H1 (cell line): ENCODE measurements at regions not wholly inside any gene's neighbourhood (a gene's known extent, or its start where the extent isn't known, plus 50 kb on each side); places are given as distances from the start of the nearest gene placed in this dataset.
"Not testable (repeated sequence)": the region's sequence is repeated elsewhere in the genome, so short reads cannot be mapped to it uniquely, and the experiment has no call there.

Source experiments
- CTCF ChIA-PET: fragments of 300-600 bp; sonication (Branson Sonifier 250); formaldehyde crosslinking; loops from one replicate; lab custom pipeline; 2021; ENCODE audit not compliant: partially characterized antibody; lab: Charles Lee
- POLR2A ChIA-PET: fragments of 300-600 bp; sonication (Branson Sonifier 250); formaldehyde crosslinking; loops from one replicate; lab custom pipeline; 2021; ENCODE audit warnings: inconsistent platforms; ENCODE audit not compliant: partially characterized antibody; lab: Charles Lee
- DNase-seq, 2 experiments: peaks; one replicate each; pipeline versions ENCODE4 v3.0.0 to v3.0.0-alpha.2; 2010 to 2022; ENCODE audit warnings: low spot score in 2 of 2, low read depth in 1 of 2, mixed read lengths in 1 of 2
- FAIRE-seq: peaks from 2 replicates; lab custom pipeline; 2011; peaks lifted over from hg19 to GRCh38; lab: Jason Lieb, UNC
- H2AFZ ChIP-seq: 2 replicates; pipeline ENCODE4 v1.8.1; 2012; ENCODE audit warnings: low read length, inconsistent platforms
- H2AK5ac ChIP-seq: 2 replicates; pipeline ENCODE4 v1.6.1; 2013; ENCODE audit warnings: low read depth, low read length
- H2BK120ac ChIP-seq: replicated peaks from 2 replicates; pipeline ENCODE3; 2013; ENCODE audit warnings: low read depth, low read length, inconsistent platforms
- H2BK12ac ChIP-seq: 2 replicates; pipeline ENCODE4 v1.6.1; 2013; ENCODE audit warnings: low read depth, low read length
- H2BK15ac ChIP-seq: 2 replicates; pipeline ENCODE4 v1.6.1; 2013; ENCODE audit warnings: low read length
- H2BK20ac ChIP-seq: 2 replicates; pipeline ENCODE4 v1.6.1; 2013; ENCODE audit warnings: low read length
- H2BK5ac ChIP-seq: 2 replicates; pipeline ENCODE4 v1.6.1; 2013; ENCODE audit warnings: low read depth, low read length
- H3K14ac ChIP-seq: 2 replicates; pipeline ENCODE4 v1.6.1; 2013; ENCODE audit warnings: inconsistent platforms; ENCODE audit not compliant: insufficient read length
- H3K18ac ChIP-seq: 2 replicates; pipeline ENCODE4 v1.6.1; 2013; ENCODE audit warnings: low read length; ENCODE audit errors: extremely low read depth
- H3K23ac ChIP-seq: 2 replicates; pipeline ENCODE4 v1.6.1; 2013; ENCODE audit warnings: inconsistent platforms; ENCODE audit not compliant: insufficient read length
- H3K23me2 ChIP-seq: 2 replicates; pipeline ENCODE4 v1.6.1; 2013; ENCODE audit warnings: low read depth, low read length
- H3K27ac ChIP-seq: 2 replicates; pipeline ENCODE4 v1.6.1; 2011; ENCODE audit warnings: low read depth, low read length, inconsistent platforms
- H3K27me3 ChIP-seq, 4 experiments: replicated peaks in 1 of 4; 1 replicate in 1 of 4; 2 replicates in 3 of 4; pipeline versions ENCODE4 v1.6.1 to v1.8.1; 2011 to 2013; ENCODE audit warnings: low read length in 3 of 4, mild to moderate bottlenecking in 3 of 4, inconsistent platforms in 2 of 4, mixed read lengths in 2 of 4, moderate library complexity in 1 of 4; ENCODE audit not compliant: control insufficient read depth in 3 of 4, insufficient read depth in 3 of 4; ENCODE audit errors: extremely low read depth in 1 of 4
- H3K36me3 ChIP-seq, 4 experiments: 2 replicates each; pipeline versions ENCODE4 v1.6.1 to v1.8.1; 2011 to 2013; ENCODE audit warnings: mild to moderate bottlenecking in 4 of 4, low read length in 3 of 4, moderate library complexity in 2 of 4, control low read depth in 1 of 4, inconsistent platforms in 1 of 4; ENCODE audit not compliant: insufficient read depth in 4 of 4, control insufficient read depth in 2 of 4
- H3K4ac ChIP-seq: replicated peaks from 2 replicates; pipeline ENCODE3; 2013; ENCODE audit warnings: low read length, low read depth, mixed read lengths, inconsistent platforms; ENCODE audit not compliant: insufficient read length
- H3K4me1 ChIP-seq, 4 experiments: replicated peaks in 1 of 4; 1 replicate in 1 of 4; 2 replicates in 3 of 4; pipeline versions ENCODE4 v1.6.1 to v1.8.1; 2011 to 2013; ENCODE audit warnings: low read length in 3 of 4, inconsistent platforms in 2 of 4, mixed read lengths in 1 of 4; ENCODE audit not compliant: insufficient read depth in 4 of 4, control insufficient read depth in 3 of 4
- H3K4me2 ChIP-seq, 2 experiments: 2 replicates each; pipeline versions ENCODE4 v1.6.1 to v1.8.1; 2011 to 2013; ENCODE audit warnings: low read depth in 2 of 2, low read length in 2 of 2, control low read depth in 1 of 2, inconsistent platforms in 1 of 2, mild to moderate bottlenecking in 1 of 2; ENCODE audit not compliant: insufficient read depth in 1 of 2
- H3K4me3 ChIP-seq, 4 experiments: fragments of 200-600, 300-600 bp in 1 of 4; sonication (generic), shearing (Covaris generic), sonication (Bioruptor Twin) in 1 of 4; 2 replicates each; pipeline versions ENCODE4 v1.5.1 to v1.8.1; 2011 to 2016; ENCODE audit warnings: low read length in 4 of 4, low read depth in 3 of 4, control low read depth in 2 of 4, inconsistent platforms in 2 of 4, mild to moderate bottlenecking in 2 of 4, mixed read lengths in 1 of 4, moderate library complexity in 1 of 4; ENCODE audit not compliant: insufficient read depth in 2 of 4; ENCODE audit errors: extremely low read depth in 1 of 4
- H3K56ac ChIP-seq: replicated peaks from 2 replicates; pipeline ENCODE3; 2013; ENCODE audit warnings: low read depth, mild to moderate bottlenecking, mixed read lengths, low read length, inconsistent platforms; ENCODE audit not compliant: insufficient read length
- H3K79me1 ChIP-seq: 2 replicates; pipeline ENCODE4 v1.6.1; 2013; ENCODE audit warnings: low read depth, low read length, control low read depth
- H3K79me2 ChIP-seq, 2 experiments: 2 replicates each; pipeline versions ENCODE4 v1.6.1 to v1.8.1; 2012 to 2013; ENCODE audit warnings: low read length in 2 of 2, mild to moderate bottlenecking in 2 of 2, inconsistent platforms in 1 of 2; ENCODE audit not compliant: insufficient read depth in 2 of 2, control insufficient read depth in 1 of 2
- H3K9ac ChIP-seq, 4 experiments: replicated peaks in 1 of 4; 1 replicate in 1 of 4; 2 replicates in 3 of 4; pipeline versions ENCODE4 v1.6.1 to v1.8.1; 2011 to 2013; ENCODE audit warnings: low read depth in 3 of 4, low read length in 3 of 4, control low read depth in 2 of 4, mild to moderate bottlenecking in 2 of 4, moderate library complexity in 2 of 4, inconsistent platforms in 1 of 4; ENCODE audit errors: extremely low read depth in 1 of 4
- H3K9me3 ChIP-seq, 2 experiments: 2 replicates each; pipeline versions ENCODE4 v1.6.1 to v1.8.1; 2012 to 2013; ENCODE audit warnings: mild to moderate bottlenecking in 2 of 2, moderate library complexity in 2 of 2, control low read depth in 1 of 2, inconsistent platforms in 1 of 2, low read depth in 1 of 2, low read length in 1 of 2, mixed read lengths in 1 of 2; ENCODE audit not compliant: insufficient read depth in 2 of 2
- H4K20me1 ChIP-seq, 2 experiments: replicated peaks in 1 of 2; 2 replicates each; pipeline versions ENCODE3 to v1.8.1; 2011 to 2013; ENCODE audit warnings: inconsistent platforms in 2 of 2, low read length in 2 of 2, mild to moderate bottlenecking in 1 of 2; ENCODE audit not compliant: insufficient read depth in 2 of 2, control insufficient read depth in 1 of 2
- H4K5ac ChIP-seq: 2 replicates; pipeline ENCODE4 v1.6.1; 2013; ENCODE audit warnings: low read length, low read depth, mixed read lengths, inconsistent platforms; ENCODE audit not compliant: insufficient read length
- H4K8ac ChIP-seq: 2 replicates; pipeline ENCODE4 v1.8.0; 2013; ENCODE audit warnings: mild to moderate bottlenecking, moderate library complexity, low read length, inconsistent platforms; ENCODE audit not compliant: insufficient read depth; ENCODE audit errors: extremely low read depth
- H4K91ac ChIP-seq: replicated peaks from 2 replicates; pipeline ENCODE3; 2013; ENCODE audit warnings: low read length, mixed read lengths, inconsistent platforms; ENCODE audit not compliant: insufficient read length
- ASH2L ChIP-seq: fragments of 200-600, 300-600 bp; sonication (generic); IDR thresholded peaks from one replicate; pipeline ENCODE4 v1.7.1; 2017; ENCODE audit warnings: low read length
- CREB1 ChIP-seq: IDR thresholded peaks from 2 replicates; pipeline ENCODE4 v1.6.1; 2012; ENCODE audit warnings: inconsistent platforms
- KDM5A ChIP-seq: fragments of 200-600 bp; IDR thresholded peaks from 2 replicates; pipeline ENCODE4 v1.7.1; 2012; ENCODE audit warnings: mild to moderate bottlenecking, low read length, inconsistent platforms, mixed read lengths
- PHF8 ChIP-seq: fragments of 200-600 bp; sonication (generic); conservative IDR thresholded peaks from 2 replicates; pipeline ENCODE4 v1.7.1; 2012; ENCODE audit warnings: low read depth, mild to moderate bottlenecking, inconsistent platforms, low read length, moderate library complexity
- POLR2A ChIP-seq, 2 experiments: IDR thresholded peaks; 1 replicate in 1 of 2; 2 replicates in 1 of 2; pipeline ENCODE4 v1.6.1; 2011; ENCODE audit warnings: low read depth in 2 of 2, low read length in 2 of 2, mild to moderate bottlenecking in 2 of 2; ENCODE audit errors: control extremely low read depth in 1 of 2
- SIN3A ChIP-seq, 2 experiments: IDR thresholded peaks in 1 of 2; conservative IDR thresholded peaks in 1 of 2; 2 replicates each; pipeline ENCODE4 v1.6.1; 2011 to 2012; ENCODE audit warnings: low read length in 2 of 2, improper control_type of control experiment in 1 of 2, low read depth in 1 of 2, mild to moderate bottlenecking in 1 of 2
- SP1 ChIP-seq: IDR thresholded peaks from 2 replicates; pipeline ENCODE4 v1.6.1; 2011; ENCODE audit warnings: low read depth, low read length
- TAF1 ChIP-seq: IDR thresholded peaks from 2 replicates; pipeline ENCODE4 v1.6.1; 2011; ENCODE audit warnings: mild to moderate bottlenecking, low read depth, low read length
- TAF7 ChIP-seq: optimal IDR thresholded peaks from 2 replicates; pipeline ENCODE3; 2011; ENCODE audit warnings: low read depth, mild to moderate bottlenecking, inconsistent platforms, low read length, moderate library complexity, borderline replicate concordance
- TBP ChIP-seq: IDR thresholded peaks from 2 replicates; pipeline ENCODE4 v1.6.1; 2011; ENCODE audit warnings: low read depth, low read length, improper control_type of control experiment
- WGBS, 2 experiments: shearing (Covaris generic) in 1 of 2; methylation state at CpG; one replicate each; pipeline versions ENCODE4 v1.1.6 to v1.1.7; 2013 to 2015; ENCODE audit warnings: low lambda C conversion rate in 2 of 2, mixed read lengths in 2 of 2, inconsistent platforms in 1 of 2, low coverage in 1 of 2, missing lambda C conversion rate in 1 of 2; ENCODE audit not compliant: insufficient replicate concordance in 2 of 2, insufficient coverage in 1 of 2, insufficient read length in 1 of 2; ENCODE audit errors: extremely low coverage in 1 of 2, missing lambda C conversion rate in 1 of 2; 5-methylcytosine and 5-hydroxymethylcytosine counted together
- TF ChIP-seq, protein P1 (sequence below): IDR thresholded peaks from 2 replicates; pipeline ENCODE4 v1.6.1; 2012; ENCODE audit warnings: inconsistent platforms
- TF ChIP-seq, protein P2 (sequence below): IDR thresholded peaks from 2 replicates; pipeline ENCODE4 v1.6.1; 2012; ENCODE audit warnings: inconsistent platforms

DNA sequence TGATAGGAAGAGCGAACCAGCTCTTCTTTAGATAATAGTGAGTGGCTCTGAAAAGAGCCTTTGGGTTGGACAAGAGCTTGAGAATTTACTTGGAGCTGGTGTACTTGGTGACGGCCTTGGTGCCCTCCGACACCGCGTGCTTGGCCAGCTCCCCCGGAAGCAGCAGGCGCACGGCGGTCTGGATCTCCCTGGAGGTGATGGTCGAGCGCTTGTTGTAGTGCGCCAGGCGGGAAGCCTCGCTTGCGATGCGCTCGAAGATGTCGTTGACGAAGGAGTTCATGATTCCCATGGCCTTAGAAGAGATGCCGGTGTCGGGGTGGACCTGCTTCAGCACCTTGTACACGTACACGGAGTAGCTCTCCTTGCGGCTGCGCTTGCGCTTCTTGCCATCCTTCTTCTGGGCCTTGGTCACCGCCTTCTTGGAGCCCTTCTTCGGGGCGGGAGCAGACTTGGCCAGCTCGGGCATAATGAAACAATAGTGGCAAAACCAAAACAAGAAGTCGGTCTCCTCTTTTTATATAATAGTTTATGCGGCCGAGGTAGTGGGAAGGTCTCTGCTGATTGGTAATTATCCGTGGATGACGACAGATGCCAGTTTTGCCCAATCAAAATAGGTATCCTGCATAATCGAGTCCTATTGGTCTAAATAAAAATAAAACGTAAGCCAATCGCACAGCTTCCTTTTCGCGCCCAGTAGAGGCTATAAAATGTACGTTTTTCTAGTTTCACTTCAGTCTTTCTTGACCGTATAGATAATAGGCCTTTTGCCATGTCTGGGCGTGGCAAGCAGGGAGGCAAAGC lies 104.6 kb downstream of the OR2B2 start:
- not testable (repeated sequence) for H2BK20ac ChIP-seq, H3K79me2 ChIP-seq, H3K4me1 ChIP-seq, H2BK12ac ChIP-seq, H3K9me3 ChIP-seq, H3K14ac ChIP-seq, H4K20me1 ChIP-seq, H3K36me3 ChIP-seq, H2AK5ac ChIP-seq, H3K23ac ChIP-seq, H2AFZ ChIP-seq, H3K79me1 ChIP-seq, H4K91ac ChIP-seq, H3K27me3 ChIP-seq, H2BK15ac ChIP-seq, H4K8ac ChIP-seq
- FAIRE-seq (peak; percentile 95), DNase-seq (peak in 1 of 2 experiments; percentile 86)
- ChIA-PET CTCF (interaction anchor here (0.6 to 4.0 kb wide), 13 partner anchors 10 to 1712 kb away, joined by 3 to 12 read pairs (median 4); a partner anchor contains a TSS), POLR2A (interaction anchor here (0.6 to 11.2 kb wide), 55 partner anchors 14 to 1786 kb away, joined by 3 to 959 read pairs (median 6); a partner anchor contains a TSS)
- peak overlapping the region; percentile 91 for H3K27ac ChIP-seq
- H3K23me2 ChIP-seq, result peaks cover 13% of the 10 kb centered on the region
- H3K9ac ChIP-seq, result peak overlapping the region; percentile 75 to 96 (median 88)
- H3K4me2 ChIP-seq, result peak overlapping the region; percentile 87 to 99
- peak overlapping the region; percentile 78 for H4K5ac ChIP-seq
- 1% methylated on average over 43 of the region's 43 CpGs; no CpG with 5 or more reads in 1 of the 2 experiments for WGBS, 2 experiments
- peak overlapping the region; percentile 95 for H2BK5ac ChIP-seq
- H3K56ac ChIP-seq, result peak overlapping the region; percentile 62
- H3K4me3 ChIP-seq, result peak overlapping the region; percentile 75 to 88 (median 81)
- peak overlapping the region; percentile 12 for H2BK120ac ChIP-seq
- peak overlapping the region; percentile 82 for H3K4ac ChIP-seq
- peak overlapping the region; percentile 89 for H3K18ac ChIP-seq
- TF ChIP-seq TBP (peak; percentile 97), PHF8 (peak; percentile 40), TAF1 (peak; percentile 87), SIN3A (conservative IDR thresholded peaks at IDR 0.05 in 1 of 2, IDR thresholded peaks at IDR 0.05 in 1 of 2; ENCODE audit: low read depth in 1 of 2, low read length in 2 of 2) (0 out of 4 replicates have a peak, but pooled peaks of 1 of the 2 experiments have one; percentile 33), TAF7 (peak; percentile 65), KDM5A (0 out of 2 replicates have a peak, but pooled peaks have one; percentile 11), POLR2A (IDR thresholded peaks at IDR 0.05; ENCODE audit: control extremely low read depth in 1 of 2, low read depth in 2 of 2, low read length in 2 of 2) (peak; percentile 65 to 94), CREB1 (peak; percentile 80), ASH2L (peak; percentile 30), SP1 (peak; percentile 96)
- TF ChIP-seq, protein P1, sequence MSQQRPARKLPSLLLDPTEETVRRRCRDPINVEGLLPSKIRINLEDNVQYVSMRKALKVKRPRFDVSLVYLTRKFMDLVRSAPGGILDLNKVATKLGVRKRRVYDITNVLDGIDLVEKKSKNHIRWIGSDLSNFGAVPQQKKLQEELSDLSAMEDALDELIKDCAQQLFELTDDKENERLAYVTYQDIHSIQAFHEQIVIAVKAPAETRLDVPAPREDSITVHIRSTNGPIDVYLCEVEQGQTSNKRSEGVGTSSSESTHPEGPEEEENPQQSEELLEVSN, result peak; percentile 36; the same call in 1 of the 2 replicates
- TF ChIP-seq, protein P2, sequence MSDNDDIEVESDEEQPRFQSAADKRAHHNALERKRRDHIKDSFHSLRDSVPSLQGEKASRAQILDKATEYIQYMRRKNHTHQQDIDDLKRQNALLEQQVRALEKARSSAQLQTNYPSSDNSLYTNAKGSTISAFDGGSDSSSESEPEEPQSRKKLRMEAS, result peak; percentile 59; the same call in 1 of the 2 replicates
